ENCODE measurements at regions not wholly inside any gene's neighbourhood (a gene's known extent, or its start where the extent isn't known, plus 50 kb on each side); places are given as distances from the start of the nearest gene placed in this dataset.
"Not testable (repeated sequence)": the region's sequence is repeated elsewhere in the genome, so short reads cannot be mapped to it uniquely, and the experiment has no call there.

- DNase-seq (ENCODE audit: extremely low read depth, low read depth), result no peak
These were observed 314.5 kb downstream of the KLF12 start for GRCh38 chr13:73819711-73820110.

- no peak for DNase-seq (ENCODE audit: extremely low read depth, low read depth)
These were observed 317.5 kb downstream of the KLF12 start for GRCh38 chr13:73816702-73817101.

DNA sequence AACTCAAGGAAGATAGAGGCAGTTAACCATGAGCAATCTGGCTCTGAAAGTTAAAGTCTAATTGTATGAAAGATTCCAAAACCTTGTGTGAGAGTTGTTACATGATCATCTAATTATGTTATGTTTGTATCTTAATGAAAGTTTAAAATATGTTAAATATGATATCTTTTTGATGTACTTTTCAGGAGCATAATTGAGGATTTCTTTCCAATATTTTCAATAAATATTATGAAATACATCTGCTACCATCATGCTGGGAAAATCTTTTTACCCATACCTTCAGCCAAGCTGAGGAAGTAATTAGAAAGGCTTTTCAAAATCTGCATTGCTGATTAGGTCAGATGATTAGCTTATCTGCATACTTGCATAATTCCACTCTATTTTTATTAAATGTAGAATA is 318.4 kb downstream of the KLF12 start:
- no peak for DNase-seq (ENCODE audit: extremely low read depth, low read depth)

GRCh38 chr13:73810647-73811046 is 323.6 kb downstream of the KLF12 start:
- DNase-seq (ENCODE audit: extremely low read depth, low read depth), result no peak

DNA sequence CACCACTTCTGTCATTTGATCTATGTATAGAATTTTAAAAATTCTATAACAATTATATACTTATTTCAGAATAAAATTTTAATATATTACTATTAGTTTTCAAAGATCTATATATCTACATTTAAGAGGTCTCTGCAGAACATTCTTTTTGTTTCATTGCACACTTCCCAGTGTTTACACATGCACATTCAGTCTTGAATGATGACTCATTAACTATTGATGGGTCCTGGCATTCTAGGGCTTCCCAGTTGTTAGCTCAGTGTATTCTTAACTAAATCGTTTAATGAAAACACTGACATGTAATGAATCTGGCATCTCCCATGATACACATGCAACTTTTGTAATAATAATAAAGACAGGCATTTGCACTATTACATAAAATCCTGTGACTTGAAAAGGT is 324.6 kb downstream of the KLF12 start:
- DNase-seq (ENCODE audit: extremely low read depth, low read depth), result no peak

DNA sequence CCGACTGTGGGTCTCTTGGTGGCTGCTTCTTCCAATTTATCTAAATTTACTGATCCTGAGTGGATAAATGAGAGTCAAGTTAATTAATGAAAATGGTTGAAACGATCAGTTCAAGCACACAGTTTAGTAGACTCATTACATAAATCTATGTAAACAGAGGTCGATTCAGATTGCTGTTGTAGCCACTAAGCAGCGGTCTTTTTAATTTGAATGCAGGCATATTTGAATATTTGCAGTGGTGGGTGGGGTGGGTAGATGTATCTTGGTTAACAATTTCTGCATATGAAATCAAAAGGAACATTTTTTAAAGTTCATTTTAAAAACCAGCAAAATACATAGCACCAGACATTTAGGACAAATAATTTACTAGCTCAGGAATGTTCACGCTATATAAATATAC is 325.9 kb downstream of the KLF12 start:
- DNase-seq (ENCODE audit: extremely low read depth, low read depth), result no peak

- not testable (repeated sequence) for DNase-seq (ENCODE audit: extremely low read depth, low read depth)
These were observed 328.8 kb downstream of the KLF12 start for GRCh38 chr13:73805326-73805958.

- no peak for DNase-seq (ENCODE audit: extremely low read depth, low read depth)
These were observed 330.2 kb downstream of the KLF12 start for GRCh38 chr13:73803997-73804396.

DNA sequence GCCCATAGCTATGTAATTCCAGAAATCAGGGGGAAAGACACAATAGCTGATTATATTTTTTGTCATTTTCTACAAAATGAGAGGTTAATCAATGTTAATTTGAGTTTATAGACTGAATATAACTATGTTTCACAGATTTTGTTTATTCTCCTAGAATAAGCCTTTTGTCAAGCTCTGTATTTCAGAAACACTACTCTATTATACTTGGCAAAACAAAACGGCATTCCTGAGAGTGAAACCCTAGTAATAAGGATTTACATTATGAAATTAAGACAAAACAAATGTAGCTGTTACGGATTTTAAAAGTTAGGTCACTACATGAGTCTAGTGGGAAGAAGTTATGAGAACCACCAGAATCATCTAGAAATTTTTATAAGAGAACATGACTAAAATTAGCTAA is 334.2 kb downstream of the KLF12 start:
- no peak for DNase-seq (ENCODE audit: extremely low read depth, low read depth)

DNA sequence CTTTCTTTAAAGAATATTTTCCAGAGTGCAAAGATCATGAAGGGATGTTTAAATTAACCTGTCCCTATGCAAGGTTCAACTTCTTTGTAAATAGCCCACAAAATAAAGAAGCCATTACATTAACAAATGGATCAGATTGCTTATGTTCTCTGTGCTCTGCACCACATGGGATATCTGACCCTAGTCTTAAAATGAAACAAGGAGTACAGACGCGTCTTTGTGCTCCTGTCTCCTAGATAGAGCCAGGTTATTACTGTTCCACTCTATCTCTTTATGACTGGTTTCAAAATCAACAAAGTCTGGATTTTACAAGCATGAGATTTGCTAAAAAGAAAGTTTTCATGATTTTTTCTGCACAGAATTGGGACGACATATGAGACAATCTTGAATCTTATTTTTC is 339.4 kb downstream of the KLF12 start:
- no peak for DNase-seq (ENCODE audit: extremely low read depth, low read depth)

DNA sequence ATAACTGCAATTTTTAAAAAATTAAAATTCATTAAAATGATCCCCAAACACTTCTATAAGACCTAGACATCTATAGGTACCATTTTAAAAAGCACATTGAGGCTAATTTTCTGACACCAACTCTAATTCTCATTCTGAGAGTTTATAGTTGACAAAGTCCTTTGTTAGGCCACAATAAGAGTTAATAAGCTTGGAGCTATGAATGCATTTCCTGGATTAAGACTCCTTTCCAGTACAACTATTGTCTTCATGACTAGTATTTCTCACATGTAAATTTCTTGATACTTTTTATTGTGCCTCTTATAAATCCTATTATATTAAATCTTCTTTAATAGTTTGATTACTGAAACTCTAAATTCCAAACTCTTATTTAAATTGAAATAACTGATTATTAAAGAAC is 340.8 kb downstream of the KLF12 start:
- DNase-seq (ENCODE audit: extremely low read depth, low read depth), result no peak

GRCh38 chr13:73792796-73793195 is 341.4 kb downstream of the KLF12 start:
- DNase-seq (ENCODE audit: extremely low read depth, low read depth), result no peak

DNA sequence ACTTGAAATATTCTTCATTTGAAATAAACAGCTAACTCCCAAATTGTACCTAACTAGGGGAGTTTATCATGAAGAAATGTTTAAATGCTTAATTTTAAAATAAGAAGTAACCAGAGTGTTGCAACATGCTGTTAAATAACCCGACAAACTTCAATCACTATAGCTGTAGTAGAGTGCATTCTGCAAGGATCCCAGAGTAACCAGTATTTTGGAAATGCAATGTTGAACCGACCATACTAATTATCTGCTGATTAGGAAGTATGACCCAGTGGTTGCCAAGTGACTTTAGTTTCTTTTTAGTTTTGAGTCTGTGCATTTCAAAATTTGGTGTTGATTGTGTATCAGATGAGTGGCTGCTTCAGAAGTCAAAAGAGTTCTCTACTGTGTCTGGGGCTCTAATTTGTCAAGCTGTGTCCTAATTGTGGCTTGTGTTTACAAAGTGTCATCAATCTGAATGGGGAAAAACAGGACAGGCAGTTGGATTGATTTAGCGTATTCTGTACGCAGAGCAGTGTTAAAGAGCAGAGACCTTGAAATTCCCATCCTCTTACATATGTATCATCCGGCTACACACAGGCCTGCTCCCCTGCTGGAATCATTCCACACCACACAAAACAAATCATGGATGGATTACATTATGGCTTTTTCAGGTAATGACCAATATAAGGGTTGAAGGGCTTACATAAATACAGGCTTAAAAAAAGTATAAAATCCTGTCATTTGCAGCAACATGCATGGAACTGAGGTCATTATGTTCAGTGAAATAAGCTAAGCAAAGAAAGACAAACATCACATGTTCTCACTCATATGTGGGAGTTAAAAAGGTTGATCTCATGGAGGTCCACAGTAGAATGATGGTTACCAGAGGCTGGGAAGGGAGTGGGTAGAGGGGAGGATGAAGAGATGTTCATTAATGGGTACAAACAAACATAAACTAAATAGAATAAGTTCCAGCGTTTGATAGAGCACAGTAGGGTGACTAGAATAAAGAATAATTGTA is 351.5 kb downstream of the KLF12 start:
- no peak for DNase-seq (ENCODE audit: extremely low read depth, low read depth)

DNA sequence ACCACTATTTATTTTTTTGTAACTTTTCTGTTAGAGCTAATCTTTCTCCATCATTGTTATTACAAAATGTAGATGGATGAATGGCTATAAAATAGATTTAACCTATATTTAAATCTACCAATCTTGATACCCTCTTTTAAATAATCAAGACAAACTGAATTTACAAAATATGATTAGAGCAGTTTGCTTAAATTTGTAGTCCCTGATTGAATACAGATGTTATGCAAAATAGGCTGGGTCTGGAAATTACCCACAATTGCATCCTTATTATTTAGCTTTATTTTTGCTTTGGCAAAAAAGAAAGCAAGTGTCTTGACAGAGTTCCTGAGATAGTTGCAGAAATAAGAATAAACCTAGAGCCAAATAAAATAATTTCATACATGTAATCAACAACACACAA is 352.8 kb downstream of the KLF12 start:
- no peak for DNase-seq (ENCODE audit: extremely low read depth, low read depth)

- DNase-seq (ENCODE audit: extremely low read depth, low read depth), result no peak
These were observed 354.3 kb downstream of the KLF12 start for GRCh38 chr13:73779881-73780280.

DNA sequence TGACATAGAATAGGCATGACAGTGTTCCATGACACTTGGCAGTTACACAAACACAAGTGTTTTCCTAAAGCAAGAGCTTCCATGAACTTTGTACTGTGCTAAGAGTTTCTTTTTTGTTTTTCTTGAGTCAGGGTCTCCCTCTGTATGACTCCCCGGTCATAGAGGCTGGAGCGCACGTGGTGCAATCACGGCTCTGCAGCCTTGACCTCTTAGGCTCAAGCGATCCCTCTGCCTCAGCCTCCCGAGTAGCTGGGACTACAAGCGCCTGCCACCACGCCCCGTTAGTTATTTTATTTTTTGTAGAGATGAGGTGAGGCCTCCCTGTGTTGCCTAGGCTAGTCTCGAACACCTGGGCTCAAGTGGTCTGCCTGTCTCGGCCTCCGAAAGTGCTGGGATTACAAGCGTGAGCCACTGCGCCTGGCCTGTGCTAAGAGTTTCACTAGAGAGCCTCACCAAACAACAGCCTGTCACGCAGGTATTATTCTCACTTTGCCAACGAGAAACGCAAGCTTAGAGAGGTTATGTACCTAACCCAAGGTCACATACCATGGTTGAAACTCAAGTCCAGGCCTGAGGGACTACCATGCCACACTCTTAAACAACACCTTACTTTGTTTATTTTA is 355.9 kb downstream of the KLF12 start:
- DNase-seq (ENCODE audit: extremely low read depth, low read depth), result no peak

- DNase-seq (ENCODE audit: extremely low read depth, low read depth), result no peak
These were observed 357.1 kb downstream of the KLF12 start for GRCh38 chr13:73777134-73777533.

GRCh38 chr13:73776151-73776785 is 357.9 kb downstream of the KLF12 start:
- DNase-seq (ENCODE audit: extremely low read depth, low read depth), result no peak

- no peak for DNase-seq (ENCODE audit: extremely low read depth, low read depth)
These were observed 361.0 kb downstream of the KLF12 start for GRCh38 chr13:73773168-73773549.

DNA sequence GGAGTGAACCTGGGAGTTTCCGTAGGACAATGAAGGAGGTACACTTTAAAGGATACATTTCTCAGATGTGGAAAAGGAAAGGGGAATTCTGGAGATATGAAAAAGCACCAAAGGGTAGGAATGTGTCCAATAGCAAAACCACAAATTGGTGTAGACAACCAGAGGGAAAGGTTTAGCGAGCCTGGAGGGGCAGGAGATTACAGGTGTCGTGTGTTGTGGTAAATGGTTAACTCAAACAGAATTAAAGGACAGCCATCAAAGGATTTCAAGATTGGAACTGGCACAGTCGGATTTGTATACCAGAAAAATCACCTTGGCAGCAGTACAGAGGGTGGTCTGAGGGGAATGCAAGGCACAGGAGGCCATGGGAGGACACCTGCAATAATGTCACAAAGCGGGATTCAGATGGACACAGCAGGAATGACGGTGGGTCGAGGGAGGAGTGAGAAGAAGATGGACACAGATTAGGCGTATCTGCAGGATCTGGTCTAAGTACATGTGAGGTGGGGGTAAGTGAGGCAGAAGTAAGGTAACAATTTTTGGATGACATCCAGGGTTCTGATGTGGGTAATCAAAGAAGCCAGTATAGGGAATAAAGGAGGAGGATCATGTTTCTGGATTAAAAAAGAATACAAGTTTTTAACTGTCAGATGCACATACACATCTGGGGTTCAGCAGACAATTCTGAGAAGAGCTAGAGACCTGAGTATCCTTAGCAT is 361.6 kb downstream of the KLF12 start:
- DNase-seq (ENCODE audit: extremely low read depth, low read depth), result no peak

Data from NCI-H460 (cell line).